ENCODE measurements at regions not wholly inside any gene's neighbourhood (a gene's known extent, or its start where the extent isn't known, plus 50 kb on each side); places are given as distances from the start of the nearest gene placed in this dataset.

DNA sequence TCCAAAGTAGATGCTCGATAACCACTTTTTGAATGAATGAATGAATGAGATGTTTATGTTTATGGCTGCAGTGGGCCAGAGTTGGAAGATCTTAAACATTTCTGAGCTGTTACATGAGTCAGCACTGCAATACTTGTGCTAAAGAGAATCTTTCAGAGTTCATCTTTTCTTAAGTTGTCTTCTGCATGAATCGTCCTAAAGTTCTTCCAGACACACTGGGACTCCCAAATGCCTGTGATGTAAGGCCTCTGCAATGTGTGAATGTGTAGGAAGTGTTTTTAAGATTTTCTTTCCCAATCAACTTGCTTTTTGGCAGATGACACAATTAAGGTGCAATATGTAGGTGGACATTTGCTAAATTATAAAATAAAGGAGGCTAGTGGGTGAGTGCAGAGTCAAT lies 50.3 kb upstream of the TRIM9 start:
- Histone ChIP-seq H3K27ac (no peak overlapping the region), H3K9me3 (ENCODE audit: low read depth, low read length) (no peaks in the 10 kb centered on the region), H3K4me3 (no peak overlapping the region), H3K36me3 (ENCODE audit: insufficient read depth, low read length) (no peaks in the 10 kb centered on the region), H3K9ac (ENCODE audit: insufficient read length) (no peak overlapping the region)
- no peak for DNase-seq (ENCODE audit: low read depth, low spot score)
- no peak for TF ChIP-seq FOXP2 (optimal IDR thresholded peaks at IDR 0.05; ENCODE audit: control extremely low read depth, extremely low read length, insufficient read depth)
- TF ChIP-seq EZH2 (IDR thresholded peaks at IDR 0.05): no peak
- TF ChIP-seq POLR2AphosphoS5 (IDR thresholded peaks at IDR 0.05; ENCODE audit: borderline replicate concordance, low read depth, low read length): no peak

DNA sequence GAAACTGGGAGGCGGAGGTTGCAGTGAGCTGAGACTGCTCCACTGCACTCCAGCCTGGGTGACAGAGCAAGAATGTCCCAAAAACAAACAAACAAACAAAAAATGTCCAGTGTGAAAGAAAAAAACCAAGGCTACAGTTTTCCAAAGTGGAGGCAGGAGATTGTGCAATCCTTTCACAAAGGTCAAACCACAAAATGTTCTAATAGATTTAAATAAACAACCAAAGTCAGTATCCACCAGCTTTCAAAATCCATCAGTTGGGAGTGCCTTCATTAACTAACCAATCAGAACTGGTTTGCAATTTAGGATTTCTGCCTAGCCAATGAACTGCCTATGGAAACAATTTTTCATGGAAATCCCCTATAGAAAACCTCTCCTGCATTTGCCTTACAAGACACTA lies 52.3 kb upstream of the TRIM9 start:
- Histone ChIP-seq H3K9ac (ENCODE audit: insufficient read length) (no peak overlapping the region), H3K36me3 (ENCODE audit: insufficient read depth, low read length) (no peaks in the 10 kb centered on the region), H3K4me3 (no peak overlapping the region), H3K27ac (no peak overlapping the region), H3K9me3 (ENCODE audit: low read depth, low read length) (no peaks in the 10 kb centered on the region)
- no peak for TF ChIP-seq POLR2AphosphoS5 (IDR thresholded peaks at IDR 0.05; ENCODE audit: borderline replicate concordance, low read depth, low read length)
- TF ChIP-seq EZH2 (IDR thresholded peaks at IDR 0.05): no peak
- DNase-seq (ENCODE audit: low read depth, low spot score): no peak

- Histone ChIP-seq H3K27ac (no peak overlapping the region), H3K9ac (ENCODE audit: insufficient read length) (no peak overlapping the region), H3K4me3 (no peak overlapping the region), H3K9me3 (ENCODE audit: low read depth, low read length) (no peaks in the 10 kb centered on the region), H3K36me3 (ENCODE audit: insufficient read depth, low read length) (no peaks in the 10 kb centered on the region)
- no peak for DNase-seq (ENCODE audit: low read depth, low spot score)
- no peak for TF ChIP-seq FOXP2 (optimal IDR thresholded peaks at IDR 0.05; ENCODE audit: control extremely low read depth, extremely low read length, insufficient read depth)
- no peak for TF ChIP-seq EZH2 (IDR thresholded peaks at IDR 0.05)
- TF ChIP-seq POLR2AphosphoS5 (IDR thresholded peaks at IDR 0.05; ENCODE audit: borderline replicate concordance, low read depth, low read length): no peak
Observed at GRCh38 chr14:51155326-51155725, 60.4 kb upstream of the TRIM9 start.

- Histone ChIP-seq H3K9ac (ENCODE audit: insufficient read length) (no peak overlapping the region), H3K4me3 (no peak overlapping the region), H3K9me3 (ENCODE audit: low read depth, low read length) (no peaks in the 10 kb centered on the region), H3K27ac (no peak overlapping the region), H3K36me3 (ENCODE audit: insufficient read depth, low read length) (no peaks in the 10 kb centered on the region)
- DNase-seq (ENCODE audit: low read depth, low spot score): no peak
- TF ChIP-seq FOXP2 (optimal IDR thresholded peaks at IDR 0.05; ENCODE audit: control extremely low read depth, extremely low read length, insufficient read depth) (no peak), EZH2 (IDR thresholded peaks at IDR 0.05) (no peak), POLR2AphosphoS5 (IDR thresholded peaks at IDR 0.05; ENCODE audit: borderline replicate concordance, low read depth, low read length) (no peak)
Observed at GRCh38 chr14:51157012-51157411, 62.1 kb upstream of the TRIM9 start.

DNA sequence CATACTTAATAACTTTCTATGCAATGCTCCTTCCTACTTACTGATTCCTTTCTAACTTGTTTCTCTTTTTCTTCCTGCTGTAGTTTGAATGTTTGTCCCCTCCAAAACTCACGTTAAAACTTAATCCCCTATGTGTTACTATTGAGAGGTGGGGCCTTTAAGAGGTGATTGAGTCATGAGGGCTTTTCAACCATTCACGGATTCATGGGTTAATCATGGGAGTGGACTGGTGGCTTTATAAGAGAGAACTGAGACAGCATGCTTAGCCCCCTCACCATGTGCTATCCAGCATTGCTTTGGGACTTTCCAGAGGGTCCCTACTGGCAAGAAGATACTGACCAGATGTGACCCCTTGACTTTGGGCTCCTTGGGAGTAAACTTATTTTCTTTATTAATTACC lies 66.0 kb upstream of the TRIM9 start:
- H3K27ac ChIP-seq: no peak overlapping the region
- DNase-seq (ENCODE audit: low read depth, low spot score): no peak
- H3K9me3 ChIP-seq (ENCODE audit: low read depth, low read length): no peaks in the 10 kb centered on the region
- TF ChIP-seq FOXP2 (optimal IDR thresholded peaks at IDR 0.05; ENCODE audit: control extremely low read depth, extremely low read length, insufficient read depth) (no peak), EZH2 (IDR thresholded peaks at IDR 0.05) (no peak)
- no peak overlapping the region for H3K9ac ChIP-seq (ENCODE audit: insufficient read length)
- no peak overlapping the region for H3K4me3 ChIP-seq
- no peaks in the 10 kb centered on the region for H3K36me3 ChIP-seq (ENCODE audit: insufficient read depth, low read length)

GRCh38 chr14:51165415-51165814 lies 70.5 kb upstream of the TRIM9 start:
- Histone ChIP-seq H3K4me3 (no peak overlapping the region), H3K36me3 (ENCODE audit: insufficient read depth, low read length) (no peaks in the 10 kb centered on the region), H3K9ac (ENCODE audit: insufficient read length) (no peak overlapping the region), H3K9me3 (ENCODE audit: low read depth, low read length) (no peaks in the 10 kb centered on the region), H3K27ac (no peak overlapping the region)
- DNase-seq (ENCODE audit: low read depth, low spot score): no peak
- TF ChIP-seq EZH2 (IDR thresholded peaks at IDR 0.05) (no peak), POLR2AphosphoS5 (IDR thresholded peaks at IDR 0.05; ENCODE audit: borderline replicate concordance, low read depth, low read length) (no peak), FOXP2 (optimal IDR thresholded peaks at IDR 0.05; ENCODE audit: control extremely low read depth, extremely low read length, insufficient read depth) (no peak)

GRCh38 chr14:51167587-51168214 lies 72.3 kb upstream of the TMX1 start:
- H3K4me3 ChIP-seq: no peak overlapping the region
- no peak overlapping the region for H3K9ac ChIP-seq (ENCODE audit: insufficient read length)
- TF ChIP-seq FOXP2 (optimal IDR thresholded peaks at IDR 0.05; ENCODE audit: control extremely low read depth, extremely low read length, insufficient read depth): no peak
- TF ChIP-seq POLR2AphosphoS5 (IDR thresholded peaks at IDR 0.05; ENCODE audit: borderline replicate concordance, low read depth, low read length): no peak
- TF ChIP-seq EZH2 (IDR thresholded peaks at IDR 0.05): no peak
- H3K27ac ChIP-seq: no peak overlapping the region
- H3K36me3 ChIP-seq (ENCODE audit: insufficient read depth, low read length): no peaks in the 10 kb centered on the region
- no peak for DNase-seq (ENCODE audit: low read depth, low spot score)
- no peaks in the 10 kb centered on the region for H3K9me3 ChIP-seq (ENCODE audit: low read depth, low read length)

DNA sequence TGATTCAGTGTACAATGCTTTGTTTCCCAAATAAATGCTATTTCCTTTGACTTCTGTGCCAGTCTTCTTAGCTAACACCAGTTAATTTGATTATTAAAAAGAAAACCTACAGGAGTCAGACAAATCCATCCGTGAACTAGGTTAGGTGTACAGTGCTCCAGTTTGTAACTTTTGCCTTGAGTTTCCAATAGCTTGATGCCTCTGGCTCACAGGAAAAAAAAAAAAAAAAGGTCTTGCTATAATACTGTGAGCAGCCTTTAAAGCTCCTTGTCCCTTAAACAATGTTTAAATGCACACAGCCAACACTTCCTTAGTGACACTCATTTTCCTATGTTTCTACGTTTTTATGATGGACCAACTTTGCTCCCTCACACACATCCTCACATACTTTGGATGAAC lies 71.8 kb upstream of the TMX1 start:
- H3K9me3 ChIP-seq (ENCODE audit: low read depth, low read length): no peaks in the 10 kb centered on the region
- no peaks in the 10 kb centered on the region for H3K36me3 ChIP-seq (ENCODE audit: insufficient read depth, low read length)
- H3K4me3 ChIP-seq: no peak overlapping the region
- H3K27ac ChIP-seq: no peak overlapping the region
- no peak for TF ChIP-seq FOXP2 (optimal IDR thresholded peaks at IDR 0.05; ENCODE audit: control extremely low read depth, extremely low read length, insufficient read depth)
- no peak for TF ChIP-seq EZH2 (IDR thresholded peaks at IDR 0.05)
- TF ChIP-seq POLR2AphosphoS5 (IDR thresholded peaks at IDR 0.05; ENCODE audit: borderline replicate concordance, low read depth, low read length): no peak
- DNase-seq (ENCODE audit: low read depth, low spot score): no peak
- H3K9ac ChIP-seq (ENCODE audit: insufficient read length): no peak overlapping the region

DNA sequence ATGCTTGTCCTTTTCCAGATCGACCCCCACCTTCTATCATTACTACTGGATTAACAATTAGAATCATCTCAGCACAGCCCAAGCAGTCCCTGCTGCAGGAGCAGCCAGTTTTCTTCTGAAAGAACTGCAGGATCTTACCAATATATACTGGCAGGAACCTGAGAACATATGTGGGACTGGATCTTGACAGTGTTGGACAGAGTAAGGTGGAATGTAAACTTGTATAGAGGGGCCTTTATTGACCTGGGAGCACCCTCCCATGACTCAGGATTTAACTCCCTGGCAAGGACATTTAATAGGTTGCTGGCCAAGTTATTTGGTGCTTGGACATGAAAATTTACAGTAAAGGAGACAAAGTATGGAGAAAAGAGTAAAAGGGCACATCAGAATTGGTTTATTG lies 66.2 kb upstream of the TMX1 start:
- no peak for TF ChIP-seq POLR2AphosphoS5 (IDR thresholded peaks at IDR 0.05; ENCODE audit: borderline replicate concordance, low read depth, low read length)
- TF ChIP-seq EZH2 (IDR thresholded peaks at IDR 0.05): no peak
- no peak for TF ChIP-seq FOXP2 (optimal IDR thresholded peaks at IDR 0.05; ENCODE audit: control extremely low read depth, extremely low read length, insufficient read depth)
- Histone ChIP-seq H3K36me3 (ENCODE audit: insufficient read depth, low read length) (no peaks in the 10 kb centered on the region), H3K4me3 (no peak overlapping the region), H3K9ac (ENCODE audit: insufficient read length) (no peak overlapping the region), H3K9me3 (ENCODE audit: low read depth, low read length) (no peaks in the 10 kb centered on the region), H3K27ac (no peak overlapping the region)
- no peak for DNase-seq (ENCODE audit: low read depth, low spot score)
